ENCODE measurements at regions not wholly inside any gene's neighbourhood (a gene's known extent, or its start where the extent isn't known, plus 50 kb on each side); places are given as distances from the start of the nearest gene placed in this dataset.

GRCh38 chr12:76219806-76220205, 128.4 kb downstream of the BBS10 start:
- TF ChIP-seq EZH2 (IDR thresholded peaks at IDR 0.05) (no peak), POLR2AphosphoS5 (IDR thresholded peaks at IDR 0.05; ENCODE audit: borderline replicate concordance, low read depth, low read length) (no peak)
